Heart left ventricle (tissue), 13 donors: ENCODE measurements at regions not wholly inside any gene's neighbourhood (a gene's known extent, or its start where the extent isn't known, plus 50 kb on each side); places are given as distances from the start of the nearest gene placed in this dataset.
"Not testable (repeated sequence)": the region's sequence is repeated elsewhere in the genome, so short reads cannot be mapped to it uniquely, and the experiment has no call there.

Source experiments
- POLR2A ChIP-seq, 2 donors: fragments of 450-650 bp; IDR thresholded peaks; one replicate each; pipeline ENCODE4 v1.6.1; 2017; ENCODE audit warnings: antibody characterized with exemption in 2 of 2, mild to moderate bottlenecking in 2 of 2, moderate library complexity in 2 of 2
- TF ChIP-seq, protein P1 (sequence below), 12 donors: fragments of 200-600 bp; sonication (generic) in 4 of 12; IDR thresholded peaks; one replicate each; pipeline versions ENCODE4 v1.5.0 to v1.8.0; 2018 to 2022; ENCODE audit warnings: antibody characterized with exemption in 12 of 12, mild to moderate bottlenecking in 5 of 12
- donor health status: ischemic (EF 13 %, LVEDD 7.1; RV severe dilation, severe dysfunction).
- donor health status: DM: no; HTN: yes; CAD: no.
- donor health status: DM: no; HTN: no; CAD: no.
- donor health status: ischemic (EF 25% LVEDD 6.9; RV normal size, moderate dysfunction).
- donor health status: ischemic (EF 25% LVEDD 5.7; RV mildly dilated, moderate dysfunction).
- donor health status: ischemic (EF 35%, LVEDD 5.7; RV mildly dilated, moderate dysfunction).
- donor health status: nonischemic (EF 11% LVEDD 7.7; RV severe dilation, severe dysfunction).
- donor health status: DM: yes; HTN: yes; CAD: no.
- donor health status: PGD.
- donor health status: ischemic (EF 29% LVEDD 5.4; RV normal size, mild dysfunction).
- donor health status: nonischemic (EF 23%, LVEDD 6.1; RV moderate dilation, normal function).

DNA sequence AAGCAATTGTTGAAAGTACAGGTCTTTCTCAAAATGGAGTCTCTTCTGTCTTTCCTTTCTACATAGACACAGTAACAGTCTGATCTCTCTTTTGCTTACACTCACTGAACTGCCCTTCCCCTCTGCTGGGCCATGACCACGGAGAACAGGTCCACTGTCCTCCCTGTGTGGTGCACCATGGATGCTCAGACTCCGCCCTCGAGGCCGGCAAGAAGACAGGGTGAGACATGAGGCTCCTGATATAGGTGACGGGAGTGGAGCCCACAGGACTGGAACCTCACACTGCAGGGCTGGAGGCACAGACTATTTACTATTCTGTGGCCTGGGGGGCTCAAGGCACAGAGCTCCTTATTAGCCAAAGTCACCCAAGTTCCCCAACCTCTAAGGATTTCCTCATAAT lies 118.1 kb downstream of the ADRA2C start:
- TF ChIP-seq, protein P1, sequence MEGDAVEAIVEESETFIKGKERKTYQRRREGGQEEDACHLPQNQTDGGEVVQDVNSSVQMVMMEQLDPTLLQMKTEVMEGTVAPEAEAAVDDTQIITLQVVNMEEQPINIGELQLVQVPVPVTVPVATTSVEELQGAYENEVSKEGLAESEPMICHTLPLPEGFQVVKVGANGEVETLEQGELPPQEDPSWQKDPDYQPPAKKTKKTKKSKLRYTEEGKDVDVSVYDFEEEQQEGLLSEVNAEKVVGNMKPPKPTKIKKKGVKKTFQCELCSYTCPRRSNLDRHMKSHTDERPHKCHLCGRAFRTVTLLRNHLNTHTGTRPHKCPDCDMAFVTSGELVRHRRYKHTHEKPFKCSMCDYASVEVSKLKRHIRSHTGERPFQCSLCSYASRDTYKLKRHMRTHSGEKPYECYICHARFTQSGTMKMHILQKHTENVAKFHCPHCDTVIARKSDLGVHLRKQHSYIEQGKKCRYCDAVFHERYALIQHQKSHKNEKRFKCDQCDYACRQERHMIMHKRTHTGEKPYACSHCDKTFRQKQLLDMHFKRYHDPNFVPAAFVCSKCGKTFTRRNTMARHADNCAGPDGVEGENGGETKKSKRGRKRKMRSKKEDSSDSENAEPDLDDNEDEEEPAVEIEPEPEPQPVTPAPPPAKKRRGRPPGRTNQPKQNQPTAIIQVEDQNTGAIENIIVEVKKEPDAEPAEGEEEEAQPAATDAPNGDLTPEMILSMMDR (IDR thresholded peaks at IDR 0.05): not testable (repeated sequence)
- TF ChIP-seq POLR2A (IDR thresholded peaks at IDR 0.05): not testable (repeated sequence)
